NT2/D1 (cell line): ENCODE measurements at regions not wholly inside any gene's neighbourhood (a gene's known extent, or its start where the extent isn't known, plus 50 kb on each side); places are given as distances from the start of the nearest gene placed in this dataset.

Source experiments
- SUZ12 ChIP-seq: IDR thresholded peaks from 2 replicates; pipeline ENCODE4 v1.6.1; 2011; ENCODE audit not compliant: insufficient read length, insufficient read depth; ENCODE audit errors: extremely low read depth
- YY1 ChIP-seq: IDR thresholded peaks from 2 replicates; pipeline ENCODE4 v1.6.1; 2011; ENCODE audit not compliant: insufficient read length, insufficient read depth
- ZNF274 ChIP-seq: IDR thresholded peaks from 2 replicates; pipeline ENCODE4 v1.6.1; 2011; ENCODE audit warnings: mild to moderate bottlenecking, low read depth, low read length

DNA sequence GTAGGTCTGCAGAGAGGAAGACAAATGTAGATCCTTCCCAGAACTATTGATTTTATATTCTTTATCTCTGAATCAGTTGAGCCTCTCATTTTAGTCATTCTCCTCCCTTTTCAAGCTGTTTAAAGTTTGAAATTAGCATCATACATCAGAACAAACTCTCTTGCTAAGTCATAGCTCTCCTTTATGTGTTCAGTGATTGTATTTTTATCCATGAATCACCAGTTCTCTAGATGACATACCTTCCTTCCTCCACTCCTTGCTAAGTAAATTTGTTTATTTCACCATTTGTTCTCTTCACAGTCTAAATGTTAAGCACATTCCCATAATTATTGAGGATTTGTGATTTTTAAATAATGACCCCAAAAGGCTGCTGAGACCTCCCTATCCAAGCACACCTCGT lies 63.5 kb upstream of the RAPGEF4 start:
- no peak for TF ChIP-seq ZNF274
- TF ChIP-seq YY1 = no peak
- no peak for TF ChIP-seq SUZ12
